NOMO-1 treated with dmso at 0.1 percent for 144 hours (cell line): ENCODE measurements at regions not wholly inside any gene's neighbourhood (a gene's known extent, or its start where the extent isn't known, plus 50 kb on each side); places are given as distances from the start of the nearest gene placed in this dataset.
"Not testable (repeated sequence)": the region's sequence is repeated elsewhere in the genome, so short reads cannot be mapped to it uniquely, and the experiment has no call there.

Experiments
- DNase-seq: peaks from one replicate; lab custom pipeline; 2025; ENCODE audit not compliant: unreplicated experiment; lab: John Stamatoyannopoulos, UW

GRCh38 chr10:106089855-106090254, 1074.7 kb downstream of the SORCS1 start:
- no peak for DNase-seq

DNA sequence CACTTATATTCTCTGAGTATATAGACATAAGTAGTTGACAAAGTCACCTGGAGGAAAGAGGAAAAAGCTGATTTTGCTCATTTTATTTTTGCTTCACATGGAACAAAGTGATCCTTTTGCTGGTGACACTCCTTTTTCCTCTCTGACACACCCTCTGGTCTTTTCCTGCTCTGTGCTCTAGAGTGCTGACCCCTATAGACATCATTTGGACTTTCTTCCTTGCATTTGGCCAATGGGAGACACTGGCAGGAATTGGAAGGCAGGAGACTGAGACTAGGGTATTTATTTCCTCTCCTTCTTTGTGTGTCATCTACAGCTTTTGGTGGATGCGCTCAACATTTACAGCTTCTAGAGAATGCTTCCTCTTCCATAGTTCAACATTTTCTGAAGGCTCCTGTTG, 1078.1 kb downstream of the SORCS1 start:
- DNase-seq = no peak

- DNase-seq = no peak
Measured at GRCh38 chr10:106083572-106083971, 1080.9 kb downstream of the SORCS1 start.

DNA sequence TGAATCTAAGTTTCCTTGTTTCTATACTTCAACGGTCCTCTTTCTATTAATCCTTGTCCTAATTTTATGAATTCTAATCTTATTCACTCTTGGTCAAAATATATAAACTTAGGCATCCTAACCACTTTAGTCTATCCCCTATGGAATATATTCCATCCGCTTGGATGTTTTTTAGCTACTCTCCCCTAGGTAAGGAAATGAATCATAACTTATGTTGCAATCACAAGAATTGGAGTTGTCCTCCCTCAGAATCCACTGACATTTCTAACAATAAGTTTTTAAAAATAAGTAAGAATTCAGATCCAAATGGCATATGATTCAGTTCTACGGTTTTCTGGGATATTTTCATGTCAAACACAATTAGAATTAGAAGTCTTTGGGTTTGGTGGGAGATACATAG, 1081.6 kb downstream of the SORCS1 start:
- DNase-seq = no peak

GRCh38 chr10:106078895-106079576, 1085.5 kb downstream of the SORCS1 start:
- no peak for DNase-seq

GRCh38 chr10:106076496-106076895, 1088.0 kb downstream of the SORCS1 start:
- no peak for DNase-seq

- DNase-seq = no peak
Measured at GRCh38 chr10:106053061-106053460, 1111.4 kb downstream of the SORCS1 start.

GRCh38 chr10:106044503-106044902, 1120.0 kb downstream of the SORCS1 start:
- no peak for DNase-seq

- DNase-seq = no peak
Measured at GRCh38 chr10:106043863-106044262, 1120.6 kb downstream of the SORCS1 start.

GRCh38 chr10:106038246-106038645, 1126.3 kb downstream of the SORCS1 start:
- no peak for DNase-seq

- no peak for DNase-seq
Measured at GRCh38 chr10:106033065-106033464, 1131.4 kb downstream of the SORCS1 start.

GRCh38 chr10:106032450-106033002, 1132.0 kb downstream of the SORCS1 start:
- DNase-seq = no peak

DNA sequence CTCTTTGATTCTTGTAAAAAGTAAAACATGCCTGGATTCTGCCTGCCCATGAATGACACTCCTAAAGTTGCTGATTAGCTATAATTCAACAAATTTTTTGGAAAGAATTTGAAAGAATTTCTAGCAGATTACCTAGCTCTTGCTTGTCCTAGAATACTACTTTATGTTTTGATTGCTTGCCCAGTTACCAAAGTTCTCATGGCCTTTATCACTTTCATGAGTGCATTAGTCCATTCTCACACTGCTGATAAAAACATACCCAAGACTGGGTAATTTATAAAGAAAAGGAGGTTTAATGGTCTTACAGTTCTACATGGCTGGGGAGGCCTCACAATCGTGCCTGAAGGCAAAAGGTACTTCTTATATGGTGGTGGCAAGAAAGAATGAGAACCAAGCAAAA, 1137.3 kb downstream of the SORCS1 start:
- no peak for DNase-seq

DNA sequence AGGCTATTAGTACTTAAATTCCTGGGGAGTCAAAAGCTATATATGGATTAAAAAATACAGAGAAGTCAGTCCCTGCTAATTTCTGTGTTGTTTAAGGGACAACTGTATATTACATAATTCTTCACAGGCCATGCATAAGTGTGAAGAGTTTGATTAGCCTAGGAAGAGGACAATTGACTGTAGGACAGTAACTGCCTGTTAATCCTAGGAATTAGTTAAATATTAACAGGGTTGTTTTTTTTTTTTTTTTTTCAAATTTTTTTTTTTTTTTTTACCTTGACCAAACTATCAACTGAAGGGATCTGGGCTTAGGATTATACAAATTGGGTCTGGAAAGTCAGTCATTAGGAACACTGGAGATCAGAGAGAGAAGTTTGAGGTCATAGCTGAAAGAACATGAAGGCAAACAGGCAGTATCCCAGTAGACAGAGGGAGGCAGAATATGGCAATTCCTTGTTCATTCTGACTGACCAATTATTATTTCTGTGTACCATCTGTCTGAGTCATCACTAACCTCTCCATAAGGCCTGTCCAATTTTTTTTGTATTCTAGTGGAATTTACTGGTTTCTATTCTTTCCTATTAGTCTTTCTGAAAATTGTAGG, 1139.2 kb downstream of the SORCS1 start:
- DNase-seq = no peak

GRCh38 chr10:106023329-106023728, 1141.2 kb downstream of the SORCS1 start:
- DNase-seq = peak; percentile 72

- DNase-seq = not testable (repeated sequence)
Measured at GRCh38 chr10:106019559-106019958, 1144.9 kb downstream of the SORCS1 start.

DNA sequence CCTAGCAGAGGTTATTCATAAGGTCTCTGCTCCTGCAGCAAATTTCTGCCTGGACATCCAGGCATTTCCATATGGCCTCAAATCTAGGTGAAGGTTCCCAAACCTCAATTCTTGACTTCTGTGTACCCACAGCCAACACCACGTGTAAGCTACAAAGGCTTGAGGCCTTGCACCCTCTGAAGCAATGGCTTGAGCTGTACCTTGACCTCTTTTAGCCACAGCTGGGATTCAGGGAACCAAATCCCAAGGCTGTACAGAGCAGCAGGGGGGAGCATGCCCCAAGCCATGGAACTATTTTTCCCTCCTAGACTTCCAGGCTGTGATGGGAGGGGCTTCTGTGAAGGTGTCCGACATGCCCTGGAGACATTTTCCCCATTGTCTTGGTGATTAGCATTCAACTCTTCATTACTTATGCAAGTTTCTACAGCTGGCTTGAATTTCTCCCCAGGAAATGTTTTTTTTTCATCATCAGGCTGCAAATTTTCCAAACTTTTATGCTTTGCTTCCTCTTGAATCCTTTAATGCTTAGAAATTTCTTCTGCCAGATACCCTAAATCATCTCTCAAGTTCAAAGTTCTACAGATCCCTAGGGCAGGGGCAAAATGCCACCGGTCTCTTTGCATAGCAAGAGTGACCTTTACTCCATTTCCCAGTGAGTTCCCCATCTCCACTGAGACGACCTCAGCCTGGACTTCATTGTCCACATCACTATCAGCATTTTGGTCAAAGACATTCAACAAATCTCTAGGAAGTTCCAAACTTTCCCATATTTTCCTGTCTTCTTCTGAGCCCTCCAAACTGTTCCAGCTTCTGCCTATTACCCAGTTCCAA, 1148.9 kb downstream of the SORCS1 start:
- not testable (repeated sequence) for DNase-seq

GRCh38 chr10:106011250-106011649, 1153.3 kb downstream of the SORCS1 start:
- DNase-seq = no peak

- no peak for DNase-seq
Measured at GRCh38 chr10:106000721-106001120, 1163.8 kb downstream of the SORCS1 start.

DNA sequence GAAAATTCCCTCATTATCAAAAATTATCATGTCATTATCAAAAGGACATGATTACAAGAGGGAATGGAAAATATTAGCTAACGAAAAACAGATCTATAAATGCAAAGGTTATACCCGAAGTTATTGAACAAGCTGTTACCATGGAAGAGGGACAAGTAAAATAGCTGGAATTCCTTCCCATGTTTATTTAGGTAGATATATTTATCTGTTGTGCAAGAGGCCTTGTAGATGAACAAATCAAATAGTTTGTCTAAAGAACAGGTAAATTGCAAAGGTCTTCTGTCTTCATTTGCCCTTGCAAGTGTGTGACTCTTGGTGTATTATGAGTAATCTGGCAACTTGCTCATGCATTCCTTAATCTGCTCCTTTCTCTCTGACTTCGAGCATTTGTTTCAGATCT, 1170.9 kb downstream of the SORCS1 start:
- DNase-seq = no peak

DNA sequence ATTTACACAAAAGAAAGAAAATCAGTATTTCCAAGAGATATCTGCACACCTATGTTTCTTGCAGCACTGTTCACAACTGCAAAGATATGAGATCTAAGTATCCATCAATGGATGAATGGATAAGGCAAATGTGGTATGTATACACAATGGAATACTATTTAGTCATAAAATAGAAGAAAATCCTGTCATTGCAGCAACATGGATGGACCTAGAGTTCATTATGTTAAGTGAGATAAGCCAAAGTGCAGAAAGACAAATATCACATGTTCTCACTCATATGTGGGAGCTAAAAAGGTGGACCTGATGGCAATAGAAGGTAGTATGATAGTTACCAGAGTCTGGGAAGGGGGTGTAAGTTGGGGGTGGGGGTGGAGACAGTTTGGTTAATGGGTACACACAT, 1171.6 kb downstream of the SORCS1 start:
- DNase-seq = no peak

GRCh38 chr10:105990529-105990928, 1174.0 kb downstream of the SORCS1 start:
- no peak for DNase-seq
